GM12872 (cell line): ENCODE measurements at regions not wholly inside any gene's neighbourhood (a gene's known extent, or its start where the extent isn't known, plus 50 kb on each side); places are given as distances from the start of the nearest gene placed in this dataset.

Experiments used
- CTCF ChIP-seq: IDR thresholded peaks from 3 replicates; pipeline ENCODE4 v1.5.1; 2011; ENCODE audit warnings: low read depth, mild to moderate bottlenecking, low read length, moderate library complexity; ENCODE audit not compliant: insufficient read depth

- no peak for TF ChIP-seq CTCF
Measured at GRCh38 chr6:164532198-164533044, 777.0 kb downstream of the C6orf118 start.

GRCh38 chr6:164531736-164532135, 777.7 kb downstream of the C6orf118 start:
- no peak for TF ChIP-seq CTCF

GRCh38 chr6:164528539-164528938, 780.9 kb downstream of the C6orf118 start:
- TF ChIP-seq CTCF = no peak

DNA sequence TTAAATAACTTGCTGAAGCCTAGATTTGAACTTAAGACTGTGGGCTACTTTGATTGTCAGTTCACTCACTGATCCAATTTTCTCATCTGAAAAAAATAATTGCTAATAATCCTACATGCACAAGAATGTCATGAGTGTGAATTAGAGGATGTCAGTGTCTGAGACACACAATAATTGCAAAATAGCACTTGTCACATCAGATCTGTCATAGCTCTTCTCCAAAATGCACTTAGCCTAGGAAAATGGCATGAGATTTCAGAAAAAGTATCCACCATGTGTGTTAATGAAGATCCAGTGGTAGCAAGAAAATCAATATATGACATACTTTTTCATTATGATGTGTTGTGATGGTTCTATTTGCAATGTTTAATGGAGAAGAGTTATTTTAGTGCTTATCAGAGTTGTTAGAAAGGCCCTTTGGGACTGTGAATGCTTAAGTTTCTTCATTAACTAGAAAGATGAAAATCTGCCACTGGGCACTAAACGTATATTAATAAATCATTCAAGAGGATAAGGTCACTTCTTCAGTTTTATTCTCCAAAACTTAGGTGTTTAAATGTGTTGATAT, 786.2 kb downstream of the C6orf118 start:
- TF ChIP-seq CTCF = no peak

DNA sequence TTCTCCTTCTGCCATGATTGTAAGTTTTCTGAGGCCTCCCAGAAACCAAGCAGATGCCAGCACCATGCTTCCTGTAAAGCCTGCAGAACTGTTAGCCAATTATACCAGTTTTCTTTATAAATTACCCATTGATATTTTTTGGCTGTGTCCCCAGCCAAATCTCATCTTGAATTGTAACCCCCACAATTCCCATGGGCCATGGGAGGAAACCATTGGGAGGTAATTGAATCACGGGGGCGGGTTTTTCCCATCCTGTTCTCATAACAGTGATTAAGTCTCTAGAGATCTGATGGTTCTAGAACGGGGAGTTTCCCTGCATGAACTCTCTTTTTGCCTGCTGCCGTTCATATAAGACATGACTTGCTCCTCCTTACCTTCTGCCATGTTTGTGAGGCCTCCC, 788.5 kb downstream of the C6orf118 start:
- no peak for TF ChIP-seq CTCF

GRCh38 chr6:164507206-164507940, 802.0 kb downstream of the C6orf118 start:
- TF ChIP-seq CTCF = no peak

DNA sequence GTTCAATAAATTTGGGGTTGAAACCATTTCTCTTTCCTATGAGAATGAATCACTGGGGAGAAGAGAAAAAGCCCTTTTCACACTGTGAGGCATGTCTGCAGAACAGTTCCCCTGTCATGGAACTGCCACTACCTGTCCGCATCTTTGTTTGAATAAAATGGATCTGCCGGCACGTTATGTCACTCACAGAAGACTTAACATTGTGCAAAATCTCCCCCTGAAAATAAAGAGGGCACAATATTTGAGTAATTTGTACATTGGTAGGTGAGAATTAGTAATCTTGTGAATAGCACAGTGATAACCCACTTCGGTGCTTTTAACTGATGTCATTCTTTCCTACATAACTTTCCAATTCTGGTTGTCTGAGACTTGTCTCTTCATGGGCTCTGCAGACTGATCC, 804.0 kb downstream of the C6orf118 start:
- no peak for TF ChIP-seq CTCF
